WTC11 (cell line): ENCODE measurements at regions not wholly inside any gene's neighbourhood (a gene's known extent, or its start where the extent isn't known, plus 50 kb on each side); places are given as distances from the start of the nearest gene placed in this dataset.

Experiments
- ARID4B ChIP-seq: sonication (generic); formaldehyde crosslinking; IDR thresholded peaks from 2 replicates; pipeline ENCODE4 v1.8.0; 2023; ENCODE audit warnings: missing genetic modification reagents, mild to moderate bottlenecking, borderline replicate concordance
- CTCF ChIP-seq: fragments of 200-600 bp; IDR thresholded peaks from 2 replicates; pipeline ENCODE4 v1.8.0; 2022; ENCODE audit warnings: antibody characterized with exemption
- ZNF138 ChIP-seq: sonication (generic); formaldehyde crosslinking; conservative IDR thresholded peaks from 2 replicates; pipeline ENCODE4 v1.8.1; 2022; ENCODE audit warnings: mild to moderate bottlenecking, moderate library complexity, missing genetic modification reagents

- no peak for TF ChIP-seq CTCF
- no peak for TF ChIP-seq ARID4B (CRISPR knock-in tag)
- TF ChIP-seq ZNF138 = no peak
These were observed 125.2 kb upstream of the TRAM1L1 start for GRCh38 chr4:117210551-117210950.
